ENCODE measurements at regions not wholly inside any gene's neighbourhood (a gene's known extent, or its start where the extent isn't known, plus 50 kb on each side); places are given as distances from the start of the nearest gene placed in this dataset.

DNA sequence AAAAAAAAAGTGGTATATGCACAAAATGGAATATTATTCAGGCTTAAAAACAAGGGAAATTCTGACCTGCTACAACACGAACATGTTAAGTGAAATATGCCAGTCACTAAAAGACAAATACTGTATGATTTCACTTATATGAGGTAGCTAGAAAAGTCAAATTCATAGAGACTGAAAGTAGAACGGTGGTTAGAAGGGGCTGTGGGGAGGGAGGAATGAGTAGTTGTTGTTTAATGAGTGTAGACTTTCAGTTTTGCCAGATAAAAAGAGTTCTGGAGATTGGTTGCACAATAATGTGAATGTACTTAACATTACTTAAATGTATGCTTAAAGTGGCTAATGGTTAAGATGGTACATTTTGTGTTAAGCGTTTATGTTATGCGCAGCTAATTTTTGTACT, 79.5 kb upstream of the IL12B start (continued):
- TF ChIP-seq NFYB (IDR thresholded peaks at IDR 0.05; ENCODE audit: insufficient read depth, low read depth, low read length): 0 out of 2 replicates have a peak, but pooled peaks have one; percentile 4
- no peak for TF ChIP-seq POLR2AphosphoS2 (IDR thresholded peaks at IDR 0.05; ENCODE audit: low read depth, low read length)
- no peak for TF ChIP-seq MXI1 (IDR thresholded peaks at IDR 0.05; ENCODE audit: low read depth, low read length)
- TF ChIP-seq, protein P1, sequence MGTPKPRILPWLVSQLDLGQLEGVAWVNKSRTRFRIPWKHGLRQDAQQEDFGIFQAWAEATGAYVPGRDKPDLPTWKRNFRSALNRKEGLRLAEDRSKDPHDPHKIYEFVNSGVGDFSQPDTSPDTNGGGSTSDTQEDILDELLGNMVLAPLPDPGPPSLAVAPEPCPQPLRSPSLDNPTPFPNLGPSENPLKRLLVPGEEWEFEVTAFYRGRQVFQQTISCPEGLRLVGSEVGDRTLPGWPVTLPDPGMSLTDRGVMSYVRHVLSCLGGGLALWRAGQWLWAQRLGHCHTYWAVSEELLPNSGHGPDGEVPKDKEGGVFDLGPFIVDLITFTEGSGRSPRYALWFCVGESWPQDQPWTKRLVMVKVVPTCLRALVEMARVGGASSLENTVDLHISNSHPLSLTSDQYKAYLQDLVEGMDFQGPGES (IDR thresholded peaks at IDR 0.05): no peak
- no peak for TF ChIP-seq SP1 (IDR thresholded peaks at IDR 0.05; ENCODE audit: low read depth, low read length)
- no peak for TF ChIP-seq SMAD5 (IDR thresholded peaks at IDR 0.05; ENCODE audit: low read depth)
- TF ChIP-seq NFXL1 (IDR thresholded peaks at IDR 0.05; ENCODE audit: borderline replicate concordance): no peak
- TF ChIP-seq TARDBP (IDR thresholded peaks at IDR 0.05; ENCODE audit: borderline replicate concordance): no peak
- no peak for TF ChIP-seq NR2C1 (IDR thresholded peaks at IDR 0.05)
- no peak for TF ChIP-seq RFX5 (IDR thresholded peaks at IDR 0.05; ENCODE audit: low read depth, low read length)
- no peak for TF ChIP-seq TBL1XR1 (IDR thresholded peaks at IDR 0.05; ENCODE audit: low read depth, low read length)
- TF ChIP-seq POLR2A (IDR thresholded peaks at IDR 0.05; ENCODE audit: low read depth, low read length): no peak
- peak; percentile 77; the same call in 1 of the 2 replicates for TF ChIP-seq IRF4 (IDR thresholded peaks at IDR 0.05; ENCODE audit: low read depth, low read length)
- TF ChIP-seq EED (IDR thresholded peaks at IDR 0.05; ENCODE audit: low read depth): peak; percentile 74; the same call in 1 of the 2 replicates
- TF ChIP-seq ETV6 (conservative IDR thresholded peaks at IDR 0.05 in 1 of 2, IDR thresholded peaks at IDR 0.05 in 1 of 2; ENCODE audit: borderline replicate concordance in 1 of 2, low read depth in 1 of 2): peak in 1 of 2 experiments; percentile 78; a peak in 1 of 4 replicates
- 0 out of 2 replicates have a peak, but pooled peaks have one; percentile 50 for TF ChIP-seq DPF2 (IDR thresholded peaks at IDR 0.05)
- TF ChIP-seq, protein P2, sequence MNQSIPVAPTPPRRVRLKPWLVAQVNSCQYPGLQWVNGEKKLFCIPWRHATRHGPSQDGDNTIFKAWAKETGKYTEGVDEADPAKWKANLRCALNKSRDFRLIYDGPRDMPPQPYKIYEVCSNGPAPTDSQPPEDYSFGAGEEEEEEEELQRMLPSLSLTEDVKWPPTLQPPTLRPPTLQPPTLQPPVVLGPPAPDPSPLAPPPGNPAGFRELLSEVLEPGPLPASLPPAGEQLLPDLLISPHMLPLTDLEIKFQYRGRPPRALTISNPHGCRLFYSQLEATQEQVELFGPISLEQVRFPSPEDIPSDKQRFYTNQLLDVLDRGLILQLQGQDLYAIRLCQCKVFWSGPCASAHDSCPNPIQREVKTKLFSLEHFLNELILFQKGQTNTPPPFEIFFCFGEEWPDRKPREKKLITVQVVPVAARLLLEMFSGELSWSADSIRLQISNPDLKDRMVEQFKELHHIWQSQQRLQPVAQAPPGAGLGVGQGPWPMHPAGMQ (IDR thresholded peaks at IDR 0.05; ENCODE audit: borderline replicate concordance): no peak
- TF ChIP-seq TAF1 (IDR thresholded peaks at IDR 0.05; ENCODE audit: borderline replicate concordance, low read depth, low read length): no peak
- TF ChIP-seq, protein P3, sequence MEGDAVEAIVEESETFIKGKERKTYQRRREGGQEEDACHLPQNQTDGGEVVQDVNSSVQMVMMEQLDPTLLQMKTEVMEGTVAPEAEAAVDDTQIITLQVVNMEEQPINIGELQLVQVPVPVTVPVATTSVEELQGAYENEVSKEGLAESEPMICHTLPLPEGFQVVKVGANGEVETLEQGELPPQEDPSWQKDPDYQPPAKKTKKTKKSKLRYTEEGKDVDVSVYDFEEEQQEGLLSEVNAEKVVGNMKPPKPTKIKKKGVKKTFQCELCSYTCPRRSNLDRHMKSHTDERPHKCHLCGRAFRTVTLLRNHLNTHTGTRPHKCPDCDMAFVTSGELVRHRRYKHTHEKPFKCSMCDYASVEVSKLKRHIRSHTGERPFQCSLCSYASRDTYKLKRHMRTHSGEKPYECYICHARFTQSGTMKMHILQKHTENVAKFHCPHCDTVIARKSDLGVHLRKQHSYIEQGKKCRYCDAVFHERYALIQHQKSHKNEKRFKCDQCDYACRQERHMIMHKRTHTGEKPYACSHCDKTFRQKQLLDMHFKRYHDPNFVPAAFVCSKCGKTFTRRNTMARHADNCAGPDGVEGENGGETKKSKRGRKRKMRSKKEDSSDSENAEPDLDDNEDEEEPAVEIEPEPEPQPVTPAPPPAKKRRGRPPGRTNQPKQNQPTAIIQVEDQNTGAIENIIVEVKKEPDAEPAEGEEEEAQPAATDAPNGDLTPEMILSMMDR (IDR thresholded peaks at IDR 0.05 in 2 of 3, conservative IDR thresholded peaks at IDR 0.05 in 1 of 3; ENCODE audit: control insufficient read depth in 2 of 3, extremely low read depth in 1 of 3, insufficient read depth in 1 of 3, low read depth in 3 of 3, low read length in 3 of 3): no peak
- TF ChIP-seq HDAC6 (IDR thresholded peaks at IDR 0.05; ENCODE audit: unreplicated experiment): no peak
- TF ChIP-seq ZBED1 (IDR thresholded peaks at IDR 0.05; ENCODE audit: borderline replicate concordance): peak; percentile 79; the same call in 1 of the 2 replicates
- no peak for TF ChIP-seq NRF1 (conservative IDR thresholded peaks at IDR 0.05; ENCODE audit: low read depth, low read length)
- TF ChIP-seq KLF5 (IDR thresholded peaks at IDR 0.05; ENCODE audit: partially characterized antibody): no peak
- no peak for TF ChIP-seq SREBF2 (IDR thresholded peaks at IDR 0.05; ENCODE audit: low read length)
- TF ChIP-seq, protein P4, sequence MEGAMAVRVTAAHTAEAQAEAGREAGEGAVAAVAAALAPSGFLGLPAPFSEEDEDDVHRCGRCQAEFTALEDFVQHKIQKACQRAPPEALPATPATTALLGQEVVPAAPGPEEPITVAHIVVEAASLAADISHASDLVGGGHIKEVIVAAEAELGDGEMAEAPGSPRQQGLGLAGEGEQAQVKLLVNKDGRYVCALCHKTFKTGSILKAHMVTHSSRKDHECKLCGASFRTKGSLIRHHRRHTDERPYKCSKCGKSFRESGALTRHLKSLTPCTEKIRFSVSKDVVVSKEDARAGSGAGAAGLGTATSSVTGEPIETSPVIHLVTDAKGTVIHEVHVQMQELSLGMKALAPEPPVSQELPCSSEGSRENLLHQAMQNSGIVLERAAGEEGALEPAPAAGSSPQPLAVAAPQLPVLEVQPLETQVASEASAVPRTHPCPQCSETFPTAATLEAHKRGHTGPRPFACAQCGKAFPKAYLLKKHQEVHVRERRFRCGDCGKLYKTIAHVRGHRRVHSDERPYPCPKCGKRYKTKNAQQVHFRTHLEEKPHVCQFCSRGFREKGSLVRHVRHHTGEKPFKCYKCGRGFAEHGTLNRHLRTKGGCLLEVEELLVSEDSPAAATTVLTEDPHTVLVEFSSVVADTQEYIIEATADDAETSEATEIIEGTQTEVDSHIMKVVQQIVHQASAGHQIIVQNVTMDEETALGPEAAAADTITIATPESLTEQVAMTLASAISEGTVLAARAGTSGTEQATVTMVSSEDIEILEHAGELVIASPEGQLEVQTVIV (IDR thresholded peaks at IDR 0.05; ENCODE audit: borderline replicate concordance, partially characterized antibody): no peak
- no peak for TF ChIP-seq SIN3A (IDR thresholded peaks at IDR 0.05; ENCODE audit: low read depth, low read length)
- TF ChIP-seq CEBPB (IDR thresholded peaks at IDR 0.05; ENCODE audit: borderline replicate concordance in 1 of 2, low read depth in 2 of 2, low read length in 2 of 2): peak; percentile 43 to 84; a peak in 2 of 4 replicates
- peak; percentile 94 for TF ChIP-seq JUNB (IDR thresholded peaks at IDR 0.05)

All from GM12878 (cell line).